Colonic mucosa (tissue), 4 donors: ENCODE measurements at regions not wholly inside any gene's neighbourhood (a gene's known extent, or its start where the extent isn't known, plus 50 kb on each side); places are given as distances from the start of the nearest gene placed in this dataset.

ENCODE experiments used
- DNase-seq: peaks from one replicate; pipeline ENCODE4 v3.0.0-alpha.2; 2020
- H3K27ac ChIP-seq: fragments of 200-600 bp; one replicate; pipeline ENCODE4 v1.8.0; 2021
- H3K27me3 ChIP-seq: fragments of 200-600 bp; one replicate; pipeline ENCODE4 v1.8.0; 2021
- H3K36me3 ChIP-seq: fragments of 200-600 bp; one replicate; pipeline ENCODE4 v1.8.0; 2021
- H3K4me1 ChIP-seq: fragments of 200-600 bp; one replicate; pipeline ENCODE4 v1.8.0; 2021; ENCODE audit warnings: mild to moderate bottlenecking
- H3K4me3 ChIP-seq: fragments of 200-600 bp; one replicate; pipeline ENCODE4 v1.8.0; 2021
- H3K9ac ChIP-seq, 2 donors: one replicate each; pipeline ENCODE4 v1.7.0; 2013; ENCODE audit warnings: control low read depth in 2 of 2, low read depth in 2 of 2, low read length in 2 of 2
- H3K9me3 ChIP-seq: fragments of 200-600 bp; one replicate; pipeline ENCODE4 v1.8.0; 2021
- CTCF ChIP-seq: fragments of 200-600 bp; IDR thresholded peaks from one replicate; pipeline ENCODE4 v1.8.0; 2022; ENCODE audit warnings: antibody characterized with exemption, mild to moderate bottlenecking
- intact Hi-C: fragments of 100-400 bp; cut with DNase I; formaldehyde crosslinking; loops from one replicate; pipeline ENCODE4 v1.14.1; 2022
- donor health status: healthy.
- donor health status: DM: no; HTN: no; CAD: no.
- donor health status: DM: no; HTN: no; CAD: no.

- no peak overlapping the region for H3K9ac ChIP-seq
- H3K9me3 ChIP-seq: no peaks in the 10 kb centered on the region
- H3K27ac ChIP-seq: no peak overlapping the region
- intact Hi-C loops: no loop called here
- no peak overlapping the region for H3K4me3 ChIP-seq
- DNase-seq: peak; percentile 35
- H3K27me3 ChIP-seq: no peaks in the 10 kb centered on the region
- no peak for TF ChIP-seq CTCF
- no peaks in the 10 kb centered on the region for H3K36me3 ChIP-seq
- H3K4me1 ChIP-seq: no peaks in the 10 kb centered on the region
Observed at GRCh38 chr5:116944183-116944582, 369.6 kb upstream of the SEMA6A start.

GRCh38 chr5:116942622-116943021 is 368.0 kb upstream of the SEMA6A start:
- no peak overlapping the region for H3K27ac ChIP-seq
- no peaks in the 10 kb centered on the region for H3K36me3 ChIP-seq
- DNase-seq: no peak
- H3K4me3 ChIP-seq: no peak overlapping the region
- no peaks in the 10 kb centered on the region for H3K9me3 ChIP-seq
- TF ChIP-seq CTCF: no peak
- intact Hi-C loops: no loop called here
- no peaks in the 10 kb centered on the region for H3K4me1 ChIP-seq
- no peak overlapping the region for H3K9ac ChIP-seq
- no peaks in the 10 kb centered on the region for H3K27me3 ChIP-seq

GRCh38 chr5:116939641-116940040 is 365.0 kb upstream of the SEMA6A start:
- intact Hi-C loops: no loop called here

GRCh38 chr5:116938488-116938887 is 363.9 kb upstream of the SEMA6A start:
- Histone ChIP-seq H3K27me3 (no peaks in the 10 kb centered on the region), H3K4me1 (no peaks in the 10 kb centered on the region), H3K27ac (no peak overlapping the region), H3K36me3 (no peaks in the 10 kb centered on the region), H3K4me3 (no peak overlapping the region), H3K9ac (no peak overlapping the region), H3K9me3 (no peaks in the 10 kb centered on the region)
- intact Hi-C loops: no loop called here
- TF ChIP-seq CTCF: no peak
- no peak for DNase-seq

More at GRCh38 chr5:116939641-116940040, 365.0 kb upstream of the SEMA6A start:
- Histone ChIP-seq H3K27ac (no peak overlapping the region), H3K4me3 (no peak overlapping the region), H3K9ac (no peak overlapping the region), H3K36me3 (no peaks in the 10 kb centered on the region), H3K9me3 (no peaks in the 10 kb centered on the region), H3K4me1 (no peaks in the 10 kb centered on the region), H3K27me3 (no peaks in the 10 kb centered on the region)
- no peak for DNase-seq
- TF ChIP-seq CTCF: no peak

GRCh38 chr5:116935561-116936162 is 361.0 kb upstream of the SEMA6A start:
- Histone ChIP-seq H3K36me3 (no peaks in the 10 kb centered on the region), H3K9me3 (no peaks in the 10 kb centered on the region), H3K27ac (no peak overlapping the region), H3K27me3 (no peaks in the 10 kb centered on the region), H3K9ac (no peak overlapping the region), H3K4me3 (no peak overlapping the region), H3K4me1 (no peaks in the 10 kb centered on the region)
- TF ChIP-seq CTCF: no peak
- DNase-seq: no peak
- intact Hi-C loops: no loop called here
